ENCODE measurements at regions not wholly inside any gene's neighbourhood (a gene's known extent, or its start where the extent isn't known, plus 50 kb on each side); places are given as distances from the start of the nearest gene placed in this dataset.
"Not testable (repeated sequence)": the region's sequence is repeated elsewhere in the genome, so short reads cannot be mapped to it uniquely, and the experiment has no call there.

DNA sequence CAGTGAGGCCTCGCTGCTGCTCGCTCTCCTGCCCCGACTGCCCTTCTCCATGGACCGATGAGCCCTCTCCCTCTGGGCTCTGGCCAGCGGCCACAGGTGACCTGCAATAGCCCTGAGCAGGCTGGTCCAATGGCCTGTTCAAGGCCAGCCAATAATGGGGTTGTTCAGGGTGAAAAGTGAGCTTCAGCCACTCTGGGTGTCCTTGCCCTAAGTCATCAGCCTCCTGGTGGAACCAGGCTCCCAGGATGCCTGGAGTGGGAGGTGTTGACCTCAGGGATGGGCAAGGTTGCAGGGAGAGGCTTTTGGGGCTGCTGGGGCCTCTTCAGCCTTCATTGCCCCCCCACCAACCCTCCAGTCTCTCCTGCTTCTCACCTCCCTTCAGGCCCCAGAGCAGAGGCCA lies 79.7 kb downstream of the RFLNA start:
- Histone ChIP-seq H3K36me3 (ENCODE audit: control insufficient read depth in 5 of 5, insufficient read depth in 5 of 5, low read length in 5 of 5) (peaks cover 0 to 88% (median 65%) of the 10 kb centered on the region in 5 donors), H3K4me3 (ENCODE audit: low read depth in 1 of 5, low read length in 5 of 5) (no peak overlapping the region), H3K27me3 (ENCODE audit: control insufficient read depth in 5 of 5, insufficient read depth in 4 of 5, low read length in 5 of 5) (no peaks in the 10 kb centered on the region), H3K27ac (ENCODE audit: low read depth, low read length) (no peak overlapping the region), H3K9me3 (ENCODE audit: control insufficient read depth in 5 of 5, low read length in 5 of 5) (no peaks in the 10 kb centered on the region), H3K9ac (ENCODE audit: low read length in 5 of 5) (no peak overlapping the region), H3K4me1 (ENCODE audit: control insufficient read depth in 5 of 5, insufficient read depth in 5 of 5, low read length in 5 of 5) (peaks cover 2 to 28% (median 26%) of the 10 kb centered on the region in 5 donors)

GRCh38 chr12:124374147-124374546 lies 79.3 kb downstream of the RFLNA start:
- Histone ChIP-seq H3K36me3 (ENCODE audit: control insufficient read depth in 5 of 5, insufficient read depth in 5 of 5, low read length in 5 of 5) (peaks cover 0 to 89% (median 64%) of the 10 kb centered on the region in 5 donors), H3K27me3 (ENCODE audit: control insufficient read depth in 5 of 5, insufficient read depth in 4 of 5, low read length in 5 of 5) (no peaks in the 10 kb centered on the region), H3K4me1 (ENCODE audit: control insufficient read depth in 5 of 5, insufficient read depth in 5 of 5, low read length in 5 of 5) (peaks cover 2 to 28% (median 26%) of the 10 kb centered on the region in 5 donors), H3K9me3 (ENCODE audit: control insufficient read depth in 5 of 5, low read length in 5 of 5) (no peaks in the 10 kb centered on the region), H3K27ac (ENCODE audit: low read depth, low read length) (no peak overlapping the region), H3K4me3 (ENCODE audit: low read depth in 1 of 5, low read length in 5 of 5) (no peak overlapping the region), H3K9ac (ENCODE audit: low read length in 5 of 5) (no peak overlapping the region)

- Histone ChIP-seq H3K4me1 (ENCODE audit: control insufficient read depth in 5 of 5, insufficient read depth in 5 of 5, low read length in 5 of 5) (peaks cover 0 to 28% (median 26%) of the 10 kb centered on the region in 5 donors), H3K36me3 (ENCODE audit: control insufficient read depth in 5 of 5, insufficient read depth in 5 of 5, low read length in 5 of 5) (peaks cover 0 to 84% (median 60%) of the 10 kb centered on the region in 5 donors)
- H3K9ac ChIP-seq (ENCODE audit: low read length in 5 of 5); H3K27ac ChIP-seq (ENCODE audit: low read depth, low read length); H3K27me3 ChIP-seq (ENCODE audit: control insufficient read depth in 5 of 5, insufficient read depth in 4 of 5, low read length in 5 of 5); H3K4me3 ChIP-seq (ENCODE audit: low read depth in 1 of 5, low read length in 5 of 5); H3K9me3 ChIP-seq (ENCODE audit: control insufficient read depth in 5 of 5, low read length in 5 of 5): not testable (repeated sequence)
Observed at GRCh38 chr12:124373701-124374100, 78.8 kb downstream of the RFLNA start.

DNA sequence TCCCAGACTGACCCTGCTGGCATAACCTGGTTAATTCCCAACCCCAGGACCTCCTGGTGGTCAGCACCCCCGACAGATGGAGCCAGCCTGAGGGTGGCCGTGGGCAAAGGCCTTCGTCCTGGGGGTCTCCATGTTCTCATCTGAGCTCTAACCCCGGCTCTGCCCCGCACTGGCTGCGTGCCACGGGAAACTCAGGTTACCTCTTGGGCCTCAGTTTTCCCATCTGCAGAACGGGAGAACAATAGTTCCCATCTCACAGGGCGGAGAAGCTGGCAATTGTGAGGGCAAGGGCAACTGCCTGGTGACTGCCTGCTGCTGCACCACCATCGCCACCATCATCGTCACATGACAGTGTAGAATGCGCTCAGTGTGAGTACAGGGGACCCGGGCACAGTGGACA lies 77.9 kb downstream of the RFLNA start:
- Histone ChIP-seq H3K9ac (ENCODE audit: low read length in 5 of 5) (no peak overlapping the region), H3K4me3 (ENCODE audit: low read depth in 1 of 5, low read length in 5 of 5) (no peak overlapping the region), H3K27me3 (ENCODE audit: control insufficient read depth in 5 of 5, insufficient read depth in 4 of 5, low read length in 5 of 5) (no peaks in the 10 kb centered on the region), H3K27ac (ENCODE audit: low read depth, low read length) (no peak overlapping the region), H3K9me3 (ENCODE audit: control insufficient read depth in 5 of 5, low read length in 5 of 5) (no peaks in the 10 kb centered on the region), H3K4me1 (ENCODE audit: control insufficient read depth in 5 of 5, insufficient read depth in 5 of 5, low read length in 5 of 5) (peaks cover 6 to 34% (median 30%) of the 10 kb centered on the region in 5 donors), H3K36me3 (ENCODE audit: control insufficient read depth in 5 of 5, insufficient read depth in 5 of 5, low read length in 5 of 5) (peaks cover 0 to 83% (median 53%) of the 10 kb centered on the region in 5 donors)

DNA sequence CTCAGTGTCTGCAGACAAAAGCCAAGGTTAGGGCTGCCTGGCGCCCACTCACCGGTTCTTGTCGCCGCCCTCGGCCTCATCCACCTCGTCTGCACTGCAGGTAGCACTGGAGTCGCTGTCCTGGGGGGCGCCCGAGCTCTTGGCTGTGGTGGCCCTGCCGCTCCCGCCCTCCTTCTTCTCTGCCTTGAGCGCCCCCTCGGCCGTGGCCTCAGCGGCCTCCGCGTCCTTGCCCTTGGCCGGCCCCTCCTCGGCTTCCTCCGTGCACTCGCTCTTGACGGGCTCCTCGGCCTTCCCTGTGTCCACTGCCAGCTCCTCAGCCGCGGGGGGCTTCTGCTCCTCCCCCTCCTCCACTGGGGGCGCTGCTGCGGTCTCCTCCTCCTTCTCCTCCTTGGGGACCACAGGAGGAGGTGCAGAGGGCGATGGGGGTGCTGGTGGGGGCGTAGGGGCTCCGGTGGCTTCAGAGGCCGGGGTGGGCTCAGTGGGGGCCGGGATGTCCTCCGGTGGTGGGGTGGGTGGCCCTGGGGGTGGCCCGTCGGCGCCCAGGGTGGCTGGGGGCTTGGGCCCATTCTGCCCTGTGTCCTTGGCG lies 77.2 kb downstream of the RFLNA start:
- H3K27me3 ChIP-seq (ENCODE audit: control insufficient read depth in 5 of 5, insufficient read depth in 4 of 5, low read length in 5 of 5), result no peaks in the 10 kb centered on the region
- no peak overlapping the region for H3K27ac ChIP-seq (ENCODE audit: low read depth, low read length)
- H3K4me1 ChIP-seq (ENCODE audit: control insufficient read depth in 5 of 5, insufficient read depth in 5 of 5, low read length in 5 of 5), result peaks cover 6 to 41% (median 36%) of the 10 kb centered on the region in 5 donors
- H3K36me3 ChIP-seq (ENCODE audit: control insufficient read depth in 5 of 5, insufficient read depth in 5 of 5, low read length in 5 of 5), result peaks cover 0 to 79% (median 49%) of the 10 kb centered on the region in 5 donors
- no peak overlapping the region for H3K9ac ChIP-seq (ENCODE audit: low read length in 5 of 5)
- H3K4me3 ChIP-seq (ENCODE audit: low read depth in 1 of 5, low read length in 5 of 5), result no peak overlapping the region
- H3K9me3 ChIP-seq (ENCODE audit: control insufficient read depth in 5 of 5, low read length in 5 of 5), result no peaks in the 10 kb centered on the region

- H3K27ac ChIP-seq (ENCODE audit: low read depth, low read length), result no peak overlapping the region
- peaks cover 0 to 77% (median 44%) of the 10 kb centered on the region in 5 donors for H3K36me3 ChIP-seq (ENCODE audit: control insufficient read depth in 5 of 5, insufficient read depth in 5 of 5, low read length in 5 of 5)
- no peak overlapping the region for H3K4me3 ChIP-seq (ENCODE audit: low read depth in 1 of 5, low read length in 5 of 5)
- H3K9me3 ChIP-seq (ENCODE audit: control insufficient read depth in 5 of 5, low read length in 5 of 5), result no peaks in the 10 kb centered on the region
- H3K9ac ChIP-seq (ENCODE audit: low read length in 5 of 5), result no peak overlapping the region
- H3K27me3 ChIP-seq (ENCODE audit: control insufficient read depth in 5 of 5, insufficient read depth in 4 of 5, low read length in 5 of 5), result no peaks in the 10 kb centered on the region
- H3K4me1 ChIP-seq (ENCODE audit: control insufficient read depth in 5 of 5, insufficient read depth in 5 of 5, low read length in 5 of 5), result peaks cover 6 to 41% (median 36%) of the 10 kb centered on the region in 5 donors
Observed at GRCh38 chr12:124371366-124371765, 76.5 kb downstream of the RFLNA start.

- H3K36me3 ChIP-seq (ENCODE audit: control insufficient read depth in 5 of 5, insufficient read depth in 5 of 5, low read length in 5 of 5), result peaks cover 0 to 77% (median 47%) of the 10 kb centered on the region in 5 donors
- H3K4me3 ChIP-seq (ENCODE audit: low read depth in 1 of 5, low read length in 5 of 5), result no peak overlapping the region
Observed at GRCh38 chr12:124370851-124371250, 76.0 kb downstream of the RFLNA start.

DNA sequence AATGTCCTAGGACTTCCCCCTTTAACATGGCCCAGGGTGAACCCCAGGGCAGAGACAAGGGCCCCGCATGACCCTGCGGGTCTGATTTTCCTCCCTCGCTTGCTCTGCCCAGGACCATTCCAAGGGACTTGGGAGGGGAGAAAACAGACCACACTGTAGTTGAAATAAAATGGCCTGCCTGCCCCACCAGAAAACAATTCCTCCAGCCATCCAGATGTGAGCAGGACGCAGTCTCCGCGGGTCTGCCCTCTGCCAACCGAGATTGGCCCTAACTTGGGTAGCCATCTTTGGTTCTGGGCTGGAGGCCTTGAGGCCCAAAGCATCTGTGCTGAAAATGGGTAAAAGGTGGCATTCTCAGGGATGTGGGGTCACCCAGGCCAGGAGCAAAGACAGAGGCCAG lies 75.5 kb downstream of the RFLNA start:
- Histone ChIP-seq H3K4me3 (ENCODE audit: low read depth in 1 of 5, low read length in 5 of 5) (no peak overlapping the region), H3K27ac (ENCODE audit: low read depth, low read length) (peak overlapping the region; percentile 90), H3K36me3 (ENCODE audit: control insufficient read depth in 5 of 5, insufficient read depth in 5 of 5, low read length in 5 of 5) (peaks cover 0 to 76% (median 47%) of the 10 kb centered on the region in 5 donors), H3K27me3 (ENCODE audit: control insufficient read depth in 5 of 5, insufficient read depth in 4 of 5, low read length in 5 of 5) (no peaks in the 10 kb centered on the region), H3K9ac (ENCODE audit: low read length in 5 of 5) (peak overlapping the region in 4 of 5 donors; percentile 39 to 74 (median 47)), H3K9me3 (ENCODE audit: control insufficient read depth in 5 of 5, low read length in 5 of 5) (no peaks in the 10 kb centered on the region), H3K4me1 (ENCODE audit: control insufficient read depth in 5 of 5, insufficient read depth in 5 of 5, low read length in 5 of 5) (peaks cover 6 to 41% (median 36%) of the 10 kb centered on the region in 5 donors)

More at GRCh38 chr12:124370851-124371250, 76.0 kb downstream of the RFLNA start:
- Histone ChIP-seq H3K4me1 (ENCODE audit: control insufficient read depth in 5 of 5, insufficient read depth in 5 of 5, low read length in 5 of 5) (peaks cover 6 to 41% (median 36%) of the 10 kb centered on the region in 5 donors), H3K27ac (ENCODE audit: low read depth, low read length) (peak overlapping the region; percentile 90), H3K27me3 (ENCODE audit: control insufficient read depth in 5 of 5, insufficient read depth in 4 of 5, low read length in 5 of 5) (no peaks in the 10 kb centered on the region), H3K9me3 (ENCODE audit: control insufficient read depth in 5 of 5, low read length in 5 of 5) (no peaks in the 10 kb centered on the region), H3K9ac (ENCODE audit: low read length in 5 of 5) (peak overlapping the region in 2 of 5 donors; percentile 54 to 74)

- peak overlapping the region; percentile 90 for H3K27ac ChIP-seq (ENCODE audit: low read depth, low read length)
- peaks cover 0 to 76% (median 46%) of the 10 kb centered on the region in 5 donors for H3K36me3 ChIP-seq (ENCODE audit: control insufficient read depth in 5 of 5, insufficient read depth in 5 of 5, low read length in 5 of 5)
- H3K27me3 ChIP-seq (ENCODE audit: control insufficient read depth in 5 of 5, insufficient read depth in 4 of 5, low read length in 5 of 5), result no peaks in the 10 kb centered on the region
- H3K4me3 ChIP-seq (ENCODE audit: low read depth in 1 of 5, low read length in 5 of 5), result no peak overlapping the region
- no peaks in the 10 kb centered on the region for H3K9me3 ChIP-seq (ENCODE audit: control insufficient read depth in 5 of 5, low read length in 5 of 5)
- peaks cover 6 to 41% (median 36%) of the 10 kb centered on the region in 5 donors for H3K4me1 ChIP-seq (ENCODE audit: control insufficient read depth in 5 of 5, insufficient read depth in 5 of 5, low read length in 5 of 5)
- H3K9ac ChIP-seq (ENCODE audit: low read length in 5 of 5), result peak overlapping the region in 4 of 5 donors; percentile 39 to 74 (median 60)
Observed at GRCh38 chr12:124369827-124370378, 75.0 kb downstream of the RFLNA start.

DNA sequence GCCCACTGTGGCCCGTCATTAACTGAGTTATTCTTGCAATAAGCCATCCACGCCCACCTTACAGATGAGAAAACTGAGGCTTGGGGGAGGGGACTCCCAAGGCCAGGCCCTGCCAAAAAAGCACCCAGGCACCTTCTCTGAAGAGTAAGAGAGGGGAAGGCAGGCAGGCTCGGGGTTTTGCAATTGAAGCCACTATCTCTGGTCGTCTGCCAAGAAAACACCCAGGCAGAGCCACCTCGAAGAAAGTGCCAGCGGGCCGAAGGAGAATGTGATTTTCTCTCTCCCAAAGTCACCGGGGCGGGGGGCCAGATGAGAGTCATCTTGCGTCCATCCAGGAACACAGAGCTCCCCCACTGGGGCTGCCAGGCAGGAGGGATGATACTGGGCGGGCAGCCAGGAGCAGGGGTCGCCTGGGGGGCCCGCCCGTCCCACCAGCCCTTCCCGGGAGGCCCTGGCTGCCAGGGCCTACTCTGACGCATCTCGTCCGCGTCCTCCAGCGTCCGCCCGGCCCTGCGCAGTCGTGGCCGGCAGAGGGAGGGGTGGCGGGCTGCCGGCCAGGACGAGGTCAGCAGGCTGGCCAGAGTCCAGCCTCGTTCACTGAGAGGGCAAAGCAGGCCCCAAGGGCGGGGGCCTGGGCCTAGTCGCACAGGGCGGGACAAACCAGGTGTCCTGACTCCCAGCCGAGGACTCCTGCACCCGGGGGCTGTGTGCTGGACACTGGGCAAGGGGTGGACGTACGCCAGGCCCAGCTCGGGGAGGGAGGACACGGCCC lies 74.3 kb downstream of the RFLNA start:
- Histone ChIP-seq H3K4me3 (ENCODE audit: low read depth in 1 of 5, low read length in 5 of 5) (no peak overlapping the region), H3K27ac (ENCODE audit: low read depth, low read length) (peak overlapping the region; percentile 90), H3K9me3 (ENCODE audit: control insufficient read depth in 5 of 5, low read length in 5 of 5) (no peaks in the 10 kb centered on the region), H3K4me1 (ENCODE audit: control insufficient read depth in 5 of 5, insufficient read depth in 5 of 5, low read length in 5 of 5) (peaks cover 6 to 41% (median 36%) of the 10 kb centered on the region in 5 donors), H3K9ac (ENCODE audit: low read length in 5 of 5) (peak overlapping the region in 4 of 5 donors; percentile 45 to 74 (median 67)), H3K36me3 (ENCODE audit: control insufficient read depth in 5 of 5, insufficient read depth in 5 of 5, low read length in 5 of 5) (peaks cover 0 to 75% (median 40%) of the 10 kb centered on the region in 5 donors), H3K27me3 (ENCODE audit: control insufficient read depth in 5 of 5, insufficient read depth in 4 of 5, low read length in 5 of 5) (no peaks in the 10 kb centered on the region)
